AG10803 (cell line): ENCODE measurements at regions not wholly inside any gene's neighbourhood (a gene's known extent, or its start where the extent isn't known, plus 50 kb on each side); places are given as distances from the start of the nearest gene placed in this dataset.

Experiments
- DNase-seq: peaks from one replicate; pipeline ENCODE4 v3.0.0; 2010; ENCODE audit warnings: low read depth
- H3K4me3 ChIP-seq: 2 replicates; pipeline ENCODE4 v1.5.1; 2011; ENCODE audit warnings: mild to moderate bottlenecking, low read length, control low read depth
- CTCF ChIP-seq: conservative IDR thresholded peaks from 2 replicates; pipeline ENCODE4 v1.5.1; 2011; ENCODE audit warnings: mild to moderate bottlenecking, low read length, control low read depth, inconsistent platforms

GRCh38 chr6:120894077-120894476 lies 440.2 kb downstream of the TBC1D32 start:
- no peak overlapping the region for H3K4me3 ChIP-seq
- TF ChIP-seq CTCF = no peak
- DNase-seq = no peak

GRCh38 chr6:120876931-120877330 lies 457.3 kb downstream of the TBC1D32 start:
- TF ChIP-seq CTCF = no peak
- DNase-seq = no peak
- no peak overlapping the region for H3K4me3 ChIP-seq

- DNase-seq = no peak
- no peak for TF ChIP-seq CTCF
- no peak overlapping the region for H3K4me3 ChIP-seq
Measured at GRCh38 chr6:120876424-120876823, 457.9 kb downstream of the TBC1D32 start.

GRCh38 chr6:120875900-120876299 lies 458.4 kb downstream of the TBC1D32 start:
- DNase-seq = no peak
- TF ChIP-seq CTCF = no peak

GRCh38 chr6:120874422-120874821 lies 459.9 kb downstream of the TBC1D32 start:
- H3K4me3 ChIP-seq = no peak overlapping the region
- TF ChIP-seq CTCF = no peak
- no peak for DNase-seq

More at GRCh38 chr6:120875900-120876299, 458.4 kb downstream of the TBC1D32 start:
- H3K4me3 ChIP-seq = no peak overlapping the region

- no peak overlapping the region for H3K4me3 ChIP-seq
- TF ChIP-seq CTCF = no peak
- no peak for DNase-seq
Measured at GRCh38 chr6:120873125-120873865, 461.0 kb downstream of the TBC1D32 start.

GRCh38 chr6:120872262-120872578 lies 462.1 kb downstream of the TBC1D32 start:
- no peak overlapping the region for H3K4me3 ChIP-seq
- TF ChIP-seq CTCF = no peak
- DNase-seq = no peak
